ENCODE measurements at regions not wholly inside any gene's neighbourhood (a gene's known extent, or its start where the extent isn't known, plus 50 kb on each side); places are given as distances from the start of the nearest gene placed in this dataset.

DNA sequence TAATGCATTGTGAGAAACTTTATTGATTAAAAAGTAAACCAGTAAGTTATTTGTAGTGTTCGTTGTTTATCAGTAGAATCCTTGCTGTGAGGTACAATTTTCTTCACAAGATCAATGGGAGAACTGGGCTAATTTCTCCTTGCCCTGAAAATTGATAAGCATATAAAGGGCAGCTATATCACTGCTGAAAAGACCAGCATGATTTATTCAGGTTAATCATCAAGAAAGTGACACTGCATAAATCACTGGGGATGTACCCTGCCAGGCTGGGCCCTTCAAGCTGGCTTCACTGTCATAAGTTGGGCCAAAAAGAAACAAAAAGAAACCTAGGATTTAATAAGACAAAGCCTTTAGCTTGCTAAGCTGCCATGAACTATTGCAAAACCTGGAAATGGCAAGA lies 746.7 kb downstream of the STPG2 start:
- ChIA-PET POLR2A (ENCODE audit: low non-redundant PET) (no interaction called here), CTCF (no interaction called here)
- H3K27ac ChIP-seq (ENCODE audit: low read depth, low read length, poor library complexity, severe bottlenecking): no peak overlapping the region
- H3K4me3 ChIP-seq (ENCODE audit: low read depth, low read length, poor library complexity, severe bottlenecking): no peak overlapping the region
- no peak for DNase-seq (ENCODE audit: low spot score)
- intact Hi-C loops (cut with micrococcal nuclease; ENCODE audit: unreplicated experiment): no loop called here
- peaks cover 3% of the 10 kb centered on the region for H3K9me3 ChIP-seq (ENCODE audit: low read depth, low read length, poor library complexity, severe bottlenecking)
- H3K36me3 ChIP-seq (ENCODE audit: insufficient read depth, low read length, poor library complexity, severe bottlenecking): no peaks in the 10 kb centered on the region
- no TSS peak for BruUV-seq (replicated peaks)
- no peak for TF ChIP-seq EZH2 (IDR thresholded peaks at IDR 0.05; ENCODE audit: borderline replicate concordance, low read depth, low read length, poor library complexity, severe bottlenecking)
- TF ChIP-seq, protein P1, sequence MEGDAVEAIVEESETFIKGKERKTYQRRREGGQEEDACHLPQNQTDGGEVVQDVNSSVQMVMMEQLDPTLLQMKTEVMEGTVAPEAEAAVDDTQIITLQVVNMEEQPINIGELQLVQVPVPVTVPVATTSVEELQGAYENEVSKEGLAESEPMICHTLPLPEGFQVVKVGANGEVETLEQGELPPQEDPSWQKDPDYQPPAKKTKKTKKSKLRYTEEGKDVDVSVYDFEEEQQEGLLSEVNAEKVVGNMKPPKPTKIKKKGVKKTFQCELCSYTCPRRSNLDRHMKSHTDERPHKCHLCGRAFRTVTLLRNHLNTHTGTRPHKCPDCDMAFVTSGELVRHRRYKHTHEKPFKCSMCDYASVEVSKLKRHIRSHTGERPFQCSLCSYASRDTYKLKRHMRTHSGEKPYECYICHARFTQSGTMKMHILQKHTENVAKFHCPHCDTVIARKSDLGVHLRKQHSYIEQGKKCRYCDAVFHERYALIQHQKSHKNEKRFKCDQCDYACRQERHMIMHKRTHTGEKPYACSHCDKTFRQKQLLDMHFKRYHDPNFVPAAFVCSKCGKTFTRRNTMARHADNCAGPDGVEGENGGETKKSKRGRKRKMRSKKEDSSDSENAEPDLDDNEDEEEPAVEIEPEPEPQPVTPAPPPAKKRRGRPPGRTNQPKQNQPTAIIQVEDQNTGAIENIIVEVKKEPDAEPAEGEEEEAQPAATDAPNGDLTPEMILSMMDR (conservative IDR thresholded peaks at IDR 0.05; ENCODE audit: low read depth, low read length): no peak
- no peaks in the 10 kb centered on the region for H3K27me3 ChIP-seq (replicated peaks; ENCODE audit: insufficient read depth, low read depth, low read length, poor library complexity)
- H3K4me1 ChIP-seq (ENCODE audit: insufficient read depth, low read length, poor library complexity, severe bottlenecking): no peaks in the 10 kb centered on the region

DNA sequence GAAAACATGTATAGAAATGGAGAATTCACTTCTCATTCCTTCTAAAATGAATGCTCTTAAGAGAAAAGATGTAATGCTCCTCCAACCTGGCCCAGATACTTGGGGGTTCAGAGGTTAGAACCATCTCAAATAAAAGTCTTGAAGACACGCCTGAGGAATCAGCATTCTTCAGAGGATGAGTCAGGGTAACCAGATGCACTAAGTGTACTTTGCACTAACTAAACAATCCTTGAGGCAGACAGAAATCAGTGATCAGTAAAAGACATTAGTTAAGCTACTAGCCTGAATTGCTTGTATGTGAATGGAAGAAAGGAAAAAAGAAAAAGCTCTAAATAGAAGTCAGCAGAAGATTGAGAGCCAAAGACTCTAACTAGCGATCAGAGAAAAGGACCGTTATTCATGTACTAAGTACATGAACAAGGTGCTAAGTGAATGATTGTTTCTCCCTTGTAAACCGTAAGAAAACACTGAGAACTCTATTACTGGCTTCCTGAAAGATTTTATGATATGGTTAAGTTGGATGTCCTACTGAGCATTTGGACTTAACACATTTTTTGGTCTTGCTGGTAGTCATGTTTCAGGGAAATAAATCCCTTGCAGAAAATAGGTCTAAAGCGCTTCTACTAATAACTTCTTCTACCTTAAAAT lies 738.3 kb downstream of the STPG2 start:
- intact Hi-C loops (cut with micrococcal nuclease; ENCODE audit: unreplicated experiment): no loop called here
- no TSS peak for BruUV-seq (replicated peaks)
- no peak for DNase-seq (ENCODE audit: low spot score)
- TF ChIP-seq EZH2 (IDR thresholded peaks at IDR 0.05; ENCODE audit: borderline replicate concordance, low read depth, low read length, poor library complexity, severe bottlenecking): no peak
- TF ChIP-seq, protein P1 (conservative IDR thresholded peaks at IDR 0.05; ENCODE audit: low read depth, low read length): no peak
- Histone ChIP-seq H3K4me3 (ENCODE audit: low read depth, low read length, poor library complexity, severe bottlenecking) (no peak overlapping the region), H3K27ac (ENCODE audit: low read depth, low read length, poor library complexity, severe bottlenecking) (no peak overlapping the region), H3K4me1 (ENCODE audit: insufficient read depth, low read length, poor library complexity, severe bottlenecking) (no peaks in the 10 kb centered on the region), H3K36me3 (ENCODE audit: insufficient read depth, low read length, poor library complexity, severe bottlenecking) (no peaks in the 10 kb centered on the region), H3K27me3 (replicated peaks; ENCODE audit: insufficient read depth, low read depth, low read length, poor library complexity) (no peaks in the 10 kb centered on the region), H3K9me3 (ENCODE audit: low read depth, low read length, poor library complexity, severe bottlenecking) (peaks cover 19% of the 10 kb centered on the region)
- CTCF ChIA-PET: no interaction called here
- POLR2A ChIA-PET (ENCODE audit: low non-redundant PET): no interaction called here

DNA sequence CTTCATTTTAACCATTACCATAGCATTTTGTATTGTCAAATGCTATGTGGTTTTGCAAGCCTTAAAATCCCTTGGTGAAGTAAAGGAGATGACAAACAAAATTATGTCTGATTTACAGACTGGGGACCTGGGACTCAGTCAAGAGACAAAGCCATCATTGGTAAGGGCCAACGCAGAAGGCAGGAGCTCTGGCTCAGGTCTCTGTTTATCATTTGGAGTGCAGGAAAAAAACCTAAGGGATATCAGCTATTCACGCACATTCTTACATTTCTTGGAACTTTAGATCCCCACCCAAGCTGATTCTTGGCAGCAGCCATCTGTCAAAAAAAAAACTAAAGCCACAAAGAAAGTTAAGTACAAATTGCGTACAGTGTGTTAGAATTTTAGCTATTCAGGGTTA lies 731.9 kb downstream of the STPG2 start:
- intact Hi-C loops (cut with micrococcal nuclease; ENCODE audit: unreplicated experiment): no loop called here
- POLR2A ChIA-PET (ENCODE audit: low non-redundant PET): no interaction called here
- no TSS peak for BruUV-seq (replicated peaks)
- no peak for TF ChIP-seq EZH2 (IDR thresholded peaks at IDR 0.05; ENCODE audit: borderline replicate concordance, low read depth, low read length, poor library complexity, severe bottlenecking)
- TF ChIP-seq, protein P1 (conservative IDR thresholded peaks at IDR 0.05; ENCODE audit: low read depth, low read length): no peak
- no peaks in the 10 kb centered on the region for H3K4me1 ChIP-seq (ENCODE audit: insufficient read depth, low read length, poor library complexity, severe bottlenecking)
- no peak overlapping the region for H3K4me3 ChIP-seq (ENCODE audit: low read depth, low read length, poor library complexity, severe bottlenecking)
- CTCF ChIA-PET: no interaction called here
- DNase-seq (ENCODE audit: low spot score): no peak
- H3K36me3 ChIP-seq (ENCODE audit: insufficient read depth, low read length, poor library complexity, severe bottlenecking): no peaks in the 10 kb centered on the region
- peaks cover 14% of the 10 kb centered on the region for H3K9me3 ChIP-seq (ENCODE audit: low read depth, low read length, poor library complexity, severe bottlenecking)
- H3K27ac ChIP-seq (ENCODE audit: low read depth, low read length, poor library complexity, severe bottlenecking): no peak overlapping the region
- no peaks in the 10 kb centered on the region for H3K27me3 ChIP-seq (replicated peaks; ENCODE audit: insufficient read depth, low read depth, low read length, poor library complexity)

Measured in A673 (cell line).